AG08396 (cell line): ENCODE measurements at regions not wholly inside any gene's neighbourhood (a gene's known extent, or its start where the extent isn't known, plus 50 kb on each side); places are given as distances from the start of the nearest gene placed in this dataset.

ENCODE experiments used
- DNase-seq: peaks from one replicate; pipeline ENCODE4 v3.0.0; 2012; ENCODE audit warnings: low spot score, mixed read lengths

DNA sequence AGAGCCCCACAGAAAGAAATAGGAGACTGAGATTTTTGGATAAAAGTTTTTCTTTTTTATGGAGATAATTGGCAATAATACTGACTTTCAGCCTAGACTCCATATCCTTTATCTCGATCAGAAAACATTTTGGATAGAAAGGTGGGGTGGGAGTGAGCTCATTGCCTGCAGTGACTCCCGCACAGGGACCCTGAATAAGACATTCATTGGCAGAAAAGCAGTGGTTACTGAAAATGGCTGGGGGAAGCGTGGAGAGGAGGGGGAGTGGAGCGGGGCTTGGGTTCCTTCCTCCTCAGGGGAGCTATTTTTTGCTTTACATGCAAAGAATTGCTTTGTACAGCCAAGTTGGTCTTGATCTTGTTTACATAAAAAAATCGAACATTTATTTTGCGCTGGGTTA, 90.4 kb upstream of the BMPER start:
- no peak for DNase-seq

DNA sequence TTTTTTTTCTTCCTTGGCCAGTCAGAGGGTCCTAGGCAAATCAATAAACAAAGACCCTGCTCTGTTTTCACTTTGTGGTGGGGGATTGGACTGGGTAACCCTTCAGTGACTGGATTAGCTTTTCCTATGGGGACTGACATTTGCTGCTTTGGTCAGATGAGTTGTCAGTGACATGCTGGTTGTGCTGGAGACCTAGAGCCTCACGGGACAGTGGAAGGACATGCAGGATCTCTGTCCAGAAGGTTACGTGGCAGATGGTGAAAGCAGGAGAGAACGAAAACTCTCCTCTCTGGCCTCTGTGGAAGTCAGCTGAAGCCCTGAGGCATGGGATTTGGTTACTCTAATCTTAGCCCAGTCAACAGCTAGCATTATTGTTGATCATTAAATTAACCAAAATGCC, 90.0 kb upstream of the BMPER start:
- DNase-seq: no peak

DNA sequence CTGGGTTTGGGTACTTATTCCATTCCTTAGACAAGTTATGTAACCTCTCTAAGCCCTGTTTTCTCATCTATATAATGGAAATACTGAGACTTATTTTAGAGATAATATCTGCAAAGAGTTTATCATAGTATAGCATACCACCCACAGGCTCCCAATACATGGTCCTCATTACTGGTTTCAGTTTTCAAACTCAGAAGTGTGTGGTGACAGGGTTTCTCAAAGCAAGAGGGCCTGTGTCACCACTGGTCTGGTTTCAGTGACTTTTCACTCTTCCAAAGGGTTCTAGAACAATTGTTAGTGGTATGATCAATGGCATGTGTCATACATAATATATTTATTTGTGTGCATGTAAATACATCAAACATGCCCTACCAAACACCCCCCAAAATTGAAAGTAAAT, 89.2 kb upstream of the BMPER start:
- DNase-seq: no peak

DNA sequence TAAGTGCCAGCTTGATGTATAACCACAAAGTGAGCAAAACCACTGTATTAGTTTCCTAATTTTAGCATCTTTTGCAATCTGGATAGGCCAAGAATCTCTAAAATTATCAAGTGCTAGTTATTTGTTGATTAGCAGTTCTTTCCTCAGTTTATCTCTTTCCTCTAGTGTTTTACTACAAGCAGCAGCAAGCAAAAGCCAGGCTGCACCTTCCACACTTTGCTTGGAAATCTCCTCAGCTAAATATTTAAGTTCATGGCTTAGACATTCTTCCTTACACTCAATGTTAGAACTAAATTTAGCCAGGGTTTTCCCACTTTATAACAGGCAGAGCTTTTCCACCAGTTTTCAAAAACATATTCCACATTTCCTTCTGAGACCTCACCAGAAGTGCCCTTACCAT, 85.7 kb upstream of the BMPER start:
- DNase-seq: no peak

DNA sequence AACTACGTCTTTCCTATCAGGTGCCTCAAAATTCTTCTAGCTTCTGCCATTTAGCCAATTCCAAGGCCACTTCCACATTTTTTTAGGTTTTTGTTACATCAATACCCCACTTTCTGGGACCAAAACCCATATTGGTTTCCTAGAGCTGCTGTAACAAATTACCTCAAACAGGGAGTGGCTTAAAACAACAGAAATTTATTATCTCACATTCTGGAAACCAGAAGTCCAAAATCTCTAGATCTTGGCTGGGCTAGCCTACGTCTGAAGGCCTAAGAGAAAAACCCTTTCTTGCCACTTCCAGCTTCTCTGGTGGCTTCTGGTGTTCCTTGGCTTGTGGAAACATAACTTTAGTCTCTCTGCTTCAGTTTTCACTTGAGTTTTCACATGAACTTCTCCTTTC, 85.1 kb upstream of the BMPER start:
- DNase-seq: no peak

DNA sequence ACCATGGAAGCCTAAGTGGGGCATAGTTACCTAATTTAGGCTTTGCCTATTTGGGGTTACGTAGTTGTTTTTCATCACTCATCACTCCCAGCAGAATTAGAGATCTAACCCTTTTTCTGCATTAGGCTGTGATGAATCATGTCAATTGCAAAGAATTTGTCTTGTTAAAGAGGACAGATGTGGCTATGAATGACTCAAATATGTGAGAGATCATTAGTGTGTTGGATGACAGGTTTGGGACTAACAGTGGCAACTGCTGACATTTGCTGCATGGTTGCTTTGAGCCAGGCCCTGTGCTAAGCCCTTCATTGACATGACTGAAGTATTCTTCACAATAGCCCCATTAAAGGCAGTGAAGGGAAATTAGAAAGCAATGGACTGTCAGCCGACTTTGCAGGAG, 83.4 kb upstream of the BMPER start:
- no peak for DNase-seq

DNA sequence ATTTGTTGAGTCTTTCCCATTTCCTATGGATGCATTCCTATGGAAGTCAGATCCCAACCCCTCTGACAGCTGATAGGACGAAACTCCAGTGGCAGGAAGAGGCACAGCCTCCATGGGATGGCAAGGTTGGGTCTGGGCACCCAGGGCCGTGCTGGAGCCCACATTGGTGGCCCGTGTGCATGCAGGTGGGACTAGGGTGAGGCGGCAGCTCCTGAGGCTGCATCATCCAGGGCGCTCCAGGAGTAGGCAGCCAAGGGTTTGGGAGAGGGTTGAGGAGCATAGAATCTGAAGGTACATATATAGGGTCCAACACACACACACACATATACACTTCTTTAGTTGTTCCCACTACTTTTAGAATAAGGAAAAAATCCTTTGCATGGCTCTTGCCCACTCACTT, 81.4 kb upstream of the BMPER start:
- DNase-seq: no peak

DNA sequence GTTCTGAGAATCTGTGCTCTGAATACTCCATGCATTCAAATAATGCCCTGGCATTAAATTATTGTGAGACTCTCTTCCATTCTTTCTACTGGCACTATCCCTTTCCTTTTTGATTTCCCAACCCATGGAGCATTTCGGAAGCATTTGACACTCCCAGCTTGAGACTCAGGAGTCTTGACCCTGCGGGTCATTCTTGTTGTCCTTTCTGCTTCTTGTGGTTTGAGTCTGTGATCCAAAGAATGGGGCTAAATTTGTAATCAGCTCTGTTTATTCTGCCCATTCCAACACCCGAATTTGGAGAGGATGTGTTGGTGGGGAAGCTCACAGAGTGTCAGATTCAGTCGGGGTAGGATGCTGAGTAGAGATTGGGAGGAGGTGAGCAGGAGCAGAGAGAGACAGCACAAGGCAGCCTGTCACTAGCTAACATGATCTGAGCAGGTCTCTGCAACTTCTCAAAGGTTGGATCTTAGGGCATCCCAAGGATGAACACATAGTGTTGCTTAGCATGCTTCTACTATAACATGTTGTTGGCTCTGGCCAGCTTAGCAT, 80.4 kb upstream of the BMPER start:
- DNase-seq: no peak

DNA sequence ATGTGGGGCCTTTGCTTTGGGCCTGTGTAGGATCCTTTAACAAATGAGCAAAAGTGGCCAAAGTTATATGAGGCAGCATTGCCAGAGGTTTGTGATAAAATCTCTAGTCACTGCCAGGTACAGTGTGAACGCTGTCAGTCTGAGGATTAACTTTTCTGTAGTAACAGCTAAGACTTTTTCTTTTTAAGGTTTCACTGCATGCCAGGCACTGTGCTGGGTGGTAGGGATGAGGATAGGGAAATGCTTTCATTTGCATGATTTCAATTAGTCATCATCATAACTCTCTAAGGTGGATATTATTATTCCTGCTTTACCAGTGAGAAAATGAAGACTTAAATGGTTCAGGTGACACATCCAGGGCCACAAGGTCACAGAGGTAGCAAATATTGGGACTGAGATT, 79.7 kb upstream of the BMPER start:
- no peak for DNase-seq

DNA sequence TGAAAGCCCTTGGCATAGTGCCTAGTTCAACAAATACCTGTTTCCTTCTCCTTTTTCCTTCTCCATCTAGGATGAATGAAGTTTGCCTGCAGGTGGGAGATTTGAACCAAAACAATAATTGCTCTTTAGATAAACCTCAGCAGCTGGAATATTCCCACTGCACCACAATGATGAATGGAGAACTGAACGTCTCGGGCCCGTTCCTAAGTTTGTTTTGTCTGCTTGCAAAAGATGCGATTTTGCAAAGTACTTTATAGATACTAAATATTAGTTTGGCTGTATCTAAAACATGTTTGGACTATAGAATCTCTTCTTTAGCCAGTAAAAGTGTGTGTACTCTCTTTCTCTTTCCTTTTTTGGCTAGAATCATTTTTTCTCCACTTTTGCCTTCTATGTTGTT, 75.8 kb upstream of the BMPER start:
- no peak for DNase-seq

DNA sequence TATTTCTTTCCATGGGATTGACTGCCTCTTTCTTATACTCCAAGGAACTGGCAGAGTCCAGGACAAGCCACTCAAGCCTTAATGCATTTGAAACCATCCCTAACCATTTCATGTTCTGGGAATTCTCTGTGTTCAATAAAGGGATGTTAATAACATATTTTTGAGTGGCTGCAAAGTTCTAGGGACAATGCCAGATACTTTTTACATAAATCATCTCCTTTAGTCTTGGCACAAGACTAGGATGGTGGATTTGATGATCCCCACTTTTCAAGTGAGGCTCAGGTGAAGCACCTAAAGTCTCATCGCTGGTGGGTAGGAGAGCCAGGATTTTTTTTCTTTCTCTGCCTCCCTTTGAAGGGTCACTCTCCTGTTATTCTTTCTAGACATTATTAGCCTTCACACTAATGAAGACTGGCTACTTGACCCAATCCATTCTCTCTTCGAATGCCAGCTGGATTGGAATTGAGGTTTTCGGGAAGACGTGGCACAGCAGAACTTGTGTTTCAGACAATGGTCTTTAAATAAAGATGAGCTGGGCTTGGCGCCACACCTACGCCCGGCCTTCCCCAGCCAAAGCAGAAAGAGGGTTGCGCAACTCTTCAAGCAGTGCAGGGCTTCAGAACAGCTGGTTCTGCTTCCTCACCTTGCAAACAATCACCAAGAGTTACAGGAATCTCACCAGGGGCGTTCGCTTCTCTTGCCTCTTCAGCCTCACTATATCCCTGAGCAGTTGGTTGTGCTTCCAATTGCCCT, 73.8 kb upstream of the BMPER start:
- no peak for DNase-seq

DNA sequence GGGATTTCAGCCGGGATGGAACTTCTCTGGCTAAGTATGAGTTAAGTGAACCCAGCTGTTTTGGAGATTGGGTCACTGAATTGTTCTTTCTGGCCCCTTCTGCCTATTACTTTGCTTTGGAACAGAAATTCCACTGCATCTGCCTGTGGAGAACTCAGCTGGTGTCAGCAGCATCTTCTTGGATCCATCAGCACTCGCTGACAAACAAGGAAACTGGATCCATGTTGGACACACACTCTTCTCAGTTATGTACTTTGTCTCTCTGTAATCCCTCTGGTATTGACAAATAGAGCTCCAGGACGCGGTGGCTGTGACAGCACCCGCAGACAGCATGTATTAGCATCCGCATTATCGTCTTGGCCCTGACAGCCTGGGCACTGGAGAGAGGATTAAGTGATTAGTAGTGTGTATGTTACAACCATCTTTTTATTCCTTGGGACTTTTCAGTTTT, 73.0 kb upstream of the BMPER start:
- DNase-seq: no peak

DNA sequence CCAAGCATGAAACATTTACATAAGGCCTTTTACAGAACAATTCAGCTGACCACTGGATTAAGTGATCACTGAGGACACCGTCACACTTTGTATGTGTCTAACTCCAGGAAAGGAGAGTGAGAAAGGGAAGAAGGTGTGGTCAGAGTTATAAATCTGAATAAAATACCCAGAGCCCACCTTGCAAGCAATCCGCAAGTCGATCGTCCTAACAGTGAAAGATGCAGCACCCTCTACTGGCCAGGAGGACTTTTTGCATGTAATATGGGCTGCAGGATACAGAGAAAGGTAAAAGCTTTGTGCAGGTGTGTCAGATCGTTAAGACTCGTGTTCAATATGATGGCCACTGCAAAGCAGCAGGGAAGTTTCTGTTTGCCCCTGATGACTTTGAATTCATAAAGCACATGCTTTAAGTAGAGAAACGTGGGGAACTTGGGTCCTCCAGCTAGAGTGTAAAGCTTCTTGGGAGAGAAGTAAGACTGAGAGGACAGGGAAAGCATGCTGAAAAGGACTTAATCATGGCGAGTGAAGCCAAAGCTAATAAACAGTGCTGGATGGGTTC, 68.5 kb upstream of the BMPER start:
- DNase-seq: no peak

DNA sequence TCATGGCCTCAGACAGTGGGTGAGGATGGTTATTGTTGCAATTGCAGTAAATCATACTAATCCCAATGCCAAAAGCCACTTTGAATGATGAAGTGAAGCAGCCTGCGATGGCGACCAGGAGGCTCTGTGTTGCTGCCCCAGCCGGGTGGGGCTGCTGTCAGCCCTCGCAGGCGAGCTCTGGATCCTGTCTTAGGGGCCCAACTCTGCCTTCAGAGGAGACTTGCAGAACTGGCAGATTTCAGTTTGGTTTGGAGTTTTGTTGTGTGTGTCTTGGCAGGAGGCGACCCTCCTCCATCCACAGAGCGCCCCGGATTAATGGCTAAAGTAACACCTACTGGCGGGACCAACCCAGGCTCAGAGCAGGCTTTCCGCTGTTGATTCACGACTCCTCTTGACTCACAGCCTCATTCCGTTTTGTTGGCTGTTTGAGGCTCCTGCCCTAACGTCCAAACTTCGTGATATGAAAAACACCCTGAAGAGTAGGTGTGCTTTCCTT, 67.9 kb upstream of the BMPER start:
- DNase-seq: no peak

DNA sequence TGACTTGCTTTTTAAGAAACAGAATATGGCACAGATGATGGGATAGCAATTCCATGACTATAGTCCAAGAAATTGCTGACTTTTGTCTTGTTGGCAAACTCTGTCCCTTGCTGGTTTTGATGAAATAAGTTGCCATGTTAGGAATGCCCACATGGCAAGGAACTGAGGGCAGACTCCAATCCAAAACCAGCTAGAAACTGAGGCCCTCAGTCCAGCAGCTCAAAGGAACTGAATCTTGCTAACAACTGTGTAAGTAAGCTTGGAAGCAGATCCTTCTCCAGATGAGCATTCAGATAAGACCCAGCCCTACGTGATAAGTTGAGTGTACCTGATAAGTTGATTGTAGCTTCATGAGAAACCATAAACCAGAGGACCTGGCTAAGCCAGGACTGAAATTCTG, 64.3 kb upstream of the BMPER start:
- no peak for DNase-seq

DNA sequence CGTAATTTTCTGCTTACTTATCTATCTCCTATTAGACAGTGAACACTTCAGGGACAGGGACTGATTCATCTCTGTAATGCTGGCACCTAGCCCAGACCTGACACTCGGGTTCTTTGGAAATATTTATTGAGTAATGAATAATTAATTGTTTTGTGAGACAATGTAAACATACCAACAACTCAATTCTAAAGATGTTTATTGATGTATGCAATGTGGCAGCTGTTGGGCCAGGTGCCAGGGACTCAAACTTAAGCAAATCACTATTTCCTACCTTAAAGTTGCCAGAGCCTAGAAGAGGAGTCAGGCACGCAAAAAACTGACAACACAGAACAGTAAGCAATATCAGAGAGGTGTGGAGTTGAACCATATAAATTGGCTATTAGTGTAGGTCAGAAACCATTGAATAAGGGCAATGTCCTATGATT, 63.6 kb upstream of the BMPER start:
- no peak for DNase-seq

DNA sequence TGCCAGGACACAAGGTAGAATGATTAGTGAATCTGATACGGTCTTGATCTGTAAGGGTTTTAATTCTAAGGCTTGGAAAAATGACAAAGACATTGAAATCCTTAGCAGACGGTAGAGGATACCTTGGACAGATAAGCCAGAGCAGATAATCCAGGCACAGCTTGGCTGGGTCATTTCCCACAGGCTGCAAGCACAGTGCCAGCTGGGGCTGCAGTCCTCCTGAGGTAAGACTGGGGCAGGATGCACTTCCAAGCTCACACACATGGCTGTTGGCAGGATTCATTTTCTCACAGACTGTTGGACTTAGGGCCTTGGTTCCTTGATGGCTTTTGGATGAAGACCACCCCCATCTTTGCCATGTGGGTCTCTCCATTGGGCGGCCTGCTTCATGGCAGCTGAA, 63.2 kb upstream of the BMPER start:
- DNase-seq: no peak

DNA sequence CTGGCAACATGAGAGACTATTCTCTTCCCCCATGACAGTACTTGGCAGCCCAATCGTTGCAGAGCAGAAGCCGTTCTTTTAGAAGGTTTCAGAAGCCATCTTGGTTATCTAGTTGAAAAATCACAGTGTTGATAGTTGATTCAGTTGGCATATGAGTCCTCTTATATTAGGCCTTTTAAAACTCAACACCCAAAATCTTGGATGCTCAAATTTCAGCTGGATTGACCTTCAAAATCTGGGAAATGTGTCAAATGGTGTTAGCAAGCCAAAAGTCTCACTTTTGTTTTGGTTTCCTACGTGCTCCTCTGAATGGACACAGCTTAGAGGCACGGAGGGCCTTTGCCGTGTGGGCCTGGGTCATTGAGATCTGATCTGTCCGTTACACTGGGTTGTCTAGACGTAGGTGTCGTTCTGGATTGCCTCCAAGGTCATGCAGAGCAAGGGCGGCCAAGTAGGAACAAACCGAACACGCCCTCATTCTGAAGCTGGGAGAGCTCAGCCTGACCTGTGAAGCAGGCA, 59.3 kb upstream of the BMPER start:
- no peak for DNase-seq

DNA sequence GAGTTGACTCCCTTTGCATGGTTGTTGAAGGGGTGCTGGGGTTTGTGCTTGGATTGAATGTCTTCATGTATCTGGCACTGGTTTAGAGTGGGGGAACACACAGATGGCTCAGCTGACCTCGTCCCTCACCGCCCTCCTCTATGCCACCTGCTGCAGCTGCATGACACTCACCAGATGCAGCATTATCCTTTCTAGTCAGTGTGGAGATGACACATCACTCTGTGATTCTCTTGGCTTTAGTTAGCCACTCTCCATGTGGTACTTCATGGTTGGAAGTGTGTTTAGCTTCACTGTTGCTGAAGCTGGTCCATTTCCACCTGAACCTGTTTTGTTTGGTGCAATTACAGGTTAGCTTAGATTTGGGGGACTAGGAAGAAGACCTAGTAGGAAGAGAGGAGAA, 56.3 kb upstream of the BMPER start:
- DNase-seq: no peak

DNA sequence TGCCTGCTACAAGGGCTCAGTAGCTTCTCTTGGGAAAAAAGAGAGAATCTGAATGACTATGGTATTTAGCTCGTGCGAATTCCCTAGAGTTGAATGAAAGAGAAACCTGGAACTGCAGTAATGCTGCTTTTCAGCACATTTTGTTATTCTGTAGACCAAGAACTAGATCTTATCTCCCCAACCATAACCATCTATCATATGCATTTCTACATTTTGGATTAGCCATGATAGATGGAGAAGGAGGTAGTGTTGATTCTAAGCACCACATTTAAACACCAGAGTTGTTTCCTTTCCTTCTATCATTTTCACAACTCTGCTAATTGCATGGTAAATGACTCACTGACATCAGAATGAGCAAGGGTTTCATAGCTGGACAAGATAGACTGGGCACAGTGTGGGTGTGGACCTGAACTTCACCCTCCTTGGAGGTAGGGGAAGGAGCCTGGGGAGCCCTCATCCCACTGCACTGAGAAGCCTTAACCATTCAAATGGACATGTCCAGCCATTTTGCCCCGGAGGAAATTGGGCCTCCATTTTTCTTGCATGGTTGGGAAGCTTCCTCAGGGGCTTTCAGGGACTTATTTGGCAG, 55.3 kb upstream of the BMPER start:
- no peak for DNase-seq

DNA sequence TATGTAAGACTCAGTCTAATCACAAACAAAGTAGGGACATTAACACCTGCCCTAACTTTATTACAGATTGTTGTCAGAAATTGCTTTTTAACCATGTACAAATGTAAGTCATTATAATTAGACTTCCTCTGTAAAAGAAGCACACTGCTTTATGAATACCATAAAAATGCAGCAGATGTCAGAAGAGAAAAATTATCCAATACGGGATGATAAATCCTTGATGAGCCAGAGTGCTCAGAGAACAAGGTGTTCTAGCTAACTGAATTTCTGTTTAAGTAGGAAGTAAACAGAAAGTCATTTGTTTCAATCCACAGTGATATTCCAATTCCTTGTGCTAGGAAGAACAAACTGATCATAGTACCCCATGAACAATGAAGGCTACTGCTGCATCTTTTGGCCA, 54.6 kb upstream of the BMPER start:
- DNase-seq: no peak

DNA sequence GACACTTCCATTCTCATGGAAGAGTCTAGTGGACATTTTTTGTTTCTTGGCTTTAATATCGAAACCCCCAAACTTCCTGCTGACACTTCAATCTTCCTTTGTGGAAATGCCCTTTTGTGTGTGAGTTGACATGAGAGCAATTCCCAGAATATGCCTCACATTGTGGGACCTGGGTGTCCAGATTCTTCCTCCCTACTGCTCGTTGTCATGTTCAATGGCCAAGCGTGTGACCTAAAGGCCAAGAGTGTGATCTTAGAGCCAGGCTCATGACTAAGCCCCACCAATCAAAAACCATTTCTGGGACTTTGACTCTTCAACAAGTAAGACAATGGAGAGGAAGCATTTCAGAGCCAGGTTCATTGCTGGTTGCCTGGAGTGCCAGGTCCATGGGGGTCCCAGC, 52.5 kb upstream of the BMPER start:
- no peak for DNase-seq
